Activated CD8-positive, alpha-beta T cell treated with anti-CD3 and anti-CD28 coated beads for 36 hours (primary cell): ENCODE measurements at regions not wholly inside any gene's neighbourhood (a gene's known extent, or its start where the extent isn't known, plus 50 kb on each side); places are given as distances from the start of the nearest gene placed in this dataset.

Experiments
- ATAC-seq: fragments of 200-7000 bp; cut with Tn5 transposase; one replicate; pipeline ENCODE4 v1.10.0; 2021; ENCODE audit warnings: mild to moderate bottlenecking, moderate library complexity
- CTCF ChIA-PET: fragments of 350-600 bp; sonication (Branson Sonifier 250); formaldehyde crosslinking; loops from one replicate; lab custom pipeline; 2021; ENCODE audit warnings: antibody characterized with exemption; lab: Charles Lee
- POLR2A ChIA-PET: fragments of 350-600 bp; sonication (Branson Sonifier 250); formaldehyde crosslinking; loops from one replicate; lab custom pipeline; 2021; ENCODE audit warnings: antibody characterized with exemption; lab: Charles Lee
- DNase-seq: peaks from one replicate; pipeline ENCODE4 v3.0.0-alpha.2; 2020
- H3K27ac Mint-ChIP-seq: one replicate; pipeline ENCODE4 v1.8.0; 2021; ENCODE audit warnings: mild to moderate bottlenecking, mixed read lengths
- H3K27me3 Mint-ChIP-seq: one replicate; pipeline ENCODE4 v1.8.0; 2021; ENCODE audit warnings: mixed read lengths
- H3K36me3 Mint-ChIP-seq: one replicate; pipeline ENCODE4 v1.8.0; 2021; ENCODE audit warnings: low read depth, mixed read lengths
- H3K4me1 Mint-ChIP-seq: one replicate; pipeline ENCODE4 v1.8.0; 2021; ENCODE audit warnings: low read depth, mixed read lengths
- H3K4me3 Mint-ChIP-seq: one replicate; pipeline ENCODE4 v1.8.0; 2021; ENCODE audit warnings: mild to moderate bottlenecking, moderate library complexity, mixed read lengths
- H3K9me3 Mint-ChIP-seq: one replicate; pipeline ENCODE4 v1.8.0; 2021; ENCODE audit warnings: mixed read lengths
- CTCF ChIP-seq: fragments of 200-600 bp; IDR thresholded peaks from one replicate; pipeline ENCODE4 v1.8.0; 2022; ENCODE audit warnings: antibody characterized with exemption, mild to moderate bottlenecking
- intact Hi-C: fragments of 100-400 bp; cut with micrococcal nuclease; formaldehyde crosslinking; loops from one replicate; pipeline ENCODE4 v1.10.0; 2022

GRCh38 chr3:68207327-68207726, 552.9 kb upstream of the SUCLG2 start:
- CTCF ChIA-PET: no interaction called here
- Mint-ChIP-seq H3K36me3 (no peaks in the 10 kb centered on the region), H3K4me1 (no peaks in the 10 kb centered on the region), H3K27ac (no peak overlapping the region), H3K4me3 (no peak overlapping the region), H3K9me3 (peaks cover 12% of the 10 kb centered on the region), H3K27me3 (no peaks in the 10 kb centered on the region)
- DNase-seq: no peak
- POLR2A ChIA-PET: no interaction called here
- intact Hi-C loops: no loop called here
- TF ChIP-seq CTCF: no peak
- no peak for ATAC-seq

- intact Hi-C loops: no loop called here
- no peaks in the 10 kb centered on the region for H3K4me1 Mint-ChIP-seq
- ChIA-PET POLR2A (no interaction called here), CTCF (no interaction called here)
- H3K36me3 Mint-ChIP-seq: no peaks in the 10 kb centered on the region
- ATAC-seq (no peak), DNase-seq (no peak)
- H3K27ac Mint-ChIP-seq: no peak overlapping the region
- H3K27me3 Mint-ChIP-seq: no peaks in the 10 kb centered on the region
- no peak overlapping the region for H3K4me3 Mint-ChIP-seq
- no peak for TF ChIP-seq CTCF
- H3K9me3 Mint-ChIP-seq: peaks cover 12% of the 10 kb centered on the region
Measured at GRCh38 chr3:68206524-68207117, 552.2 kb upstream of the SUCLG2 start.

GRCh38 chr3:68186733-68187132, 532.3 kb upstream of the SUCLG2 start:
- peaks cover 4% of the 10 kb centered on the region for H3K36me3 Mint-ChIP-seq
- peaks cover 6% of the 10 kb centered on the region for H3K9me3 Mint-ChIP-seq
- ATAC-seq: no peak
- H3K27ac Mint-ChIP-seq: no peak overlapping the region
- no peak for TF ChIP-seq CTCF
- ChIA-PET CTCF (no interaction called here), POLR2A (no interaction called here)
- H3K4me1 Mint-ChIP-seq: no peaks in the 10 kb centered on the region
- no peak overlapping the region for H3K4me3 Mint-ChIP-seq
- no peaks in the 10 kb centered on the region for H3K27me3 Mint-ChIP-seq
- DNase-seq: no peak
- intact Hi-C loops: no loop called here

GRCh38 chr3:68176600-68176999, 522.2 kb upstream of the SUCLG2 start:
- H3K4me1 Mint-ChIP-seq: no peaks in the 10 kb centered on the region
- no peaks in the 10 kb centered on the region for H3K27me3 Mint-ChIP-seq
- H3K4me3 Mint-ChIP-seq: no peak overlapping the region
- POLR2A ChIA-PET: no interaction called here
- ATAC-seq (no peak), DNase-seq (no peak)
- no peak for TF ChIP-seq CTCF
- CTCF ChIA-PET: no interaction called here
- no peaks in the 10 kb centered on the region for H3K36me3 Mint-ChIP-seq
- intact Hi-C loops: no loop called here
- H3K27ac Mint-ChIP-seq: no peak overlapping the region
- peaks cover 17% of the 10 kb centered on the region for H3K9me3 Mint-ChIP-seq

GRCh38 chr3:68173012-68173634, 518.7 kb upstream of the SUCLG2 start:
- ChIA-PET POLR2A (no interaction called here), CTCF (no interaction called here)
- DNase-seq (no peak), ATAC-seq (no peak)
- Mint-ChIP-seq H3K9me3 (peaks cover 34% of the 10 kb centered on the region), H3K27me3 (no peaks in the 10 kb centered on the region), H3K4me1 (no peaks in the 10 kb centered on the region), H3K36me3 (peaks cover 7% of the 10 kb centered on the region), H3K4me3 (no peak overlapping the region), H3K27ac (no peak overlapping the region)
- intact Hi-C loops: no loop called here
- no peak for TF ChIP-seq CTCF
